Uterus (tissue), 3 donors: ENCODE measurements at regions not wholly inside any gene's neighbourhood (a gene's known extent, or its start where the extent isn't known, plus 50 kb on each side); places are given as distances from the start of the nearest gene placed in this dataset.
"Not testable (repeated sequence)": the region's sequence is repeated elsewhere in the genome, so short reads cannot be mapped to it uniquely, and the experiment has no call there.

ENCODE experiments used
- DNase-seq, 2 donors: peaks; one replicate each; pipeline ENCODE4 v3.0.0-alpha.2; 2019 to 2020
- H3K27ac ChIP-seq, 2 donors: fragments of 200-600 bp; sonication (generic); 1 replicate in 1 of 2; 2 replicates in 1 of 2; pipeline ENCODE4 v1.5.1; 2016 to 2018
- H3K27me3 ChIP-seq, 2 donors: fragments of 200-600 bp; sonication (generic); one replicate each; pipeline ENCODE4 v1.5.1; 2018 to 2019; ENCODE audit warnings: control low read depth in 1 of 2
- H3K36me3 ChIP-seq, 2 donors: fragments of 200-600 bp; sonication (generic); one replicate each; pipeline ENCODE4 v1.5.1; 2019; ENCODE audit warnings: control low read depth in 1 of 2
- H3K4me1 ChIP-seq, 2 donors: fragments of 200-600 bp; sonication (generic); one replicate each; pipeline ENCODE4 v1.5.1; 2018 to 2019; ENCODE audit warnings: control low read depth in 1 of 2
- H3K4me3 ChIP-seq, 2 donors: fragments of 200-600 bp; sonication (generic); 1 replicate in 1 of 2; 2 replicates in 1 of 2; pipeline ENCODE4 v1.5.1; 2018 to 2019; ENCODE audit warnings: mild to moderate bottlenecking in 1 of 2
- H3K9me3 ChIP-seq, 2 donors: fragments of 200-600 bp; sonication (generic); one replicate each; pipeline ENCODE4 v1.5.1; 2019; ENCODE audit warnings: control low read depth in 1 of 2
- CTCF ChIP-seq, 4 experiments: fragments of 200-600 bp in 2 of 4; fragments of 450-650 bp in 2 of 4; sonication (generic) in 2 of 4; IDR thresholded peaks; one replicate each; pipeline ENCODE4 v1.5.1; 2016 to 2019; ENCODE audit warnings: antibody characterized with exemption in 4 of 4, mild to moderate bottlenecking in 2 of 4, moderate library complexity in 1 of 4
- POLR2A ChIP-seq, 2 donors: fragments of 450-650 bp; IDR thresholded peaks; one replicate each; pipeline ENCODE4 v1.6.1; 2016; ENCODE audit warnings: antibody characterized with exemption in 2 of 2, mild to moderate bottlenecking in 1 of 2, moderate library complexity in 1 of 2
- intact Hi-C: fragments of 100-400 bp; cut with DNase I; formaldehyde crosslinking; loops from one replicate; pipeline ENCODE4 v1.15.1; 2023; ENCODE audit warnings: low total_unique reads
- donor health status: DM: yes; HTN: yes; CAD: no.

GRCh38 chr2:129828792-129829191 is 150.7 kb upstream of the RAB6C start:
- no peak for DNase-seq
- intact Hi-C loops = no loop called here
- TF ChIP-seq CTCF (IDR thresholded peaks at IDR 0.05) (no peak), POLR2A (IDR thresholded peaks at IDR 0.05) (no peak)
- Histone ChIP-seq H3K36me3 (no peaks in the 10 kb centered on the region), H3K27me3 (no peaks in the 10 kb centered on the region), H3K4me1 (no peaks in the 10 kb centered on the region), H3K27ac (no peak overlapping the region), H3K9me3 (no peaks in the 10 kb centered on the region), H3K4me3 (no peak overlapping the region)

GRCh38 chr2:129829588-129829987 is 149.9 kb upstream of the RAB6C start:
- no peaks in the 10 kb centered on the region for H3K4me1 ChIP-seq
- intact Hi-C loops = no loop called here

GRCh38 chr2:129831018-129831417 is 148.4 kb upstream of the RAB6C start:
- TF ChIP-seq POLR2A (IDR thresholded peaks at IDR 0.05) (no peak), CTCF (IDR thresholded peaks at IDR 0.05) (no peak)
- intact Hi-C loops = no loop called here
- H3K27me3 ChIP-seq = no peaks in the 10 kb centered on the region
- H3K4me3 ChIP-seq = no peak overlapping the region
- no peak overlapping the region for H3K27ac ChIP-seq
- no peaks in the 10 kb centered on the region for H3K4me1 ChIP-seq
- no peaks in the 10 kb centered on the region for H3K36me3 ChIP-seq
- no peak for DNase-seq
- H3K9me3 ChIP-seq = no peaks in the 10 kb centered on the region

More at GRCh38 chr2:129829588-129829987, 149.9 kb upstream of the RAB6C start:
- Histone ChIP-seq H3K27ac (no peak overlapping the region), H3K27me3 (no peaks in the 10 kb centered on the region), H3K4me3 (no peak overlapping the region), H3K36me3 (no peaks in the 10 kb centered on the region), H3K9me3 (no peaks in the 10 kb centered on the region)
- DNase-seq = no peak
- TF ChIP-seq CTCF (IDR thresholded peaks at IDR 0.05) (no peak), POLR2A (IDR thresholded peaks at IDR 0.05) (no peak)

- H3K27ac ChIP-seq, intact Hi-C loops, H3K4me3 ChIP-seq, H3K4me1 ChIP-seq, H3K9me3 ChIP-seq, H3K36me3 ChIP-seq, DNase-seq, H3K27me3 ChIP-seq: not testable (repeated sequence)
These were observed 146.0 kb upstream of the RAB6C start for GRCh38 chr2:129833465-129833864.

GRCh38 chr2:129847043-129847442 is 132.4 kb upstream of the RAB6C start:
- TF ChIP-seq CTCF (IDR thresholded peaks at IDR 0.05) = no peak
- no peak for TF ChIP-seq POLR2A (IDR thresholded peaks at IDR 0.05)
- Histone ChIP-seq H3K36me3 (no peaks in the 10 kb centered on the region), H3K4me1 (no peaks in the 10 kb centered on the region), H3K27ac (no peak overlapping the region), H3K4me3 (no peak overlapping the region), H3K9me3 (no peaks in the 10 kb centered on the region), H3K27me3 (no peaks in the 10 kb centered on the region)
- intact Hi-C loops = no loop called here
- no peak for DNase-seq

GRCh38 chr2:129849559-129850160 is 129.8 kb upstream of the RAB6C start:
- intact Hi-C loops = no loop called here
- Histone ChIP-seq H3K9me3 (no peaks in the 10 kb centered on the region), H3K27ac (no peak overlapping the region), H3K4me3 (no peak overlapping the region), H3K27me3 (no peaks in the 10 kb centered on the region), H3K4me1 (no peaks in the 10 kb centered on the region), H3K36me3 (no peaks in the 10 kb centered on the region)
- TF ChIP-seq POLR2A (IDR thresholded peaks at IDR 0.05) (no peak), CTCF (IDR thresholded peaks at IDR 0.05) (peak; percentile 42 to 52 (median 48))
- DNase-seq = no peak
